Caco-2 (cell line): ENCODE measurements at regions not wholly inside any gene's neighbourhood (a gene's known extent, or its start where the extent isn't known, plus 50 kb on each side); places are given as distances from the start of the nearest gene placed in this dataset.

Experiments
- BruUV-seq: library from RNA; stranded (reverse); fragments of 400-500 nt; replicated peaks from 2 replicates; lab custom pipeline; 2021; lab: Mats Ljungman, UMichigan
- CTCF ChIA-PET: fragments of 300-600 bp; sonication (Branson Sonifier 250); formaldehyde crosslinking; loops from one replicate; lab custom pipeline; 2022; ENCODE audit warnings: antibody characterized with exemption; lab: Charles Lee
- POLR2A ChIA-PET: fragments of 300-600 bp; sonication (Branson Sonifier 250); formaldehyde crosslinking; loops from one replicate; lab custom pipeline; 2022; ENCODE audit warnings: antibody characterized with exemption; lab: Charles Lee
- DNase-seq, 2 experiments: peaks; one replicate each; pipeline versions ENCODE4 v3.0.0 to v3.0.0-alpha.2; 2020 to 2022
- H3K27me3 ChIP-seq: replicated peaks from 2 replicates; pipeline ENCODE4 v1.6.0; 2011; ENCODE audit warnings: low read length; ENCODE audit not compliant: control insufficient read depth, insufficient read depth
- H3K36me3 ChIP-seq: 2 replicates; pipeline ENCODE4 v1.5.1; 2011; ENCODE audit warnings: low read length; ENCODE audit not compliant: control insufficient read depth, insufficient read depth
- H3K4me1 ChIP-seq: fragments of 250-450 bp; sonication (Bioruptor Pico); 2 replicates; pipeline ENCODE4 v1.5.1; 2020; ENCODE audit warnings: mild to moderate bottlenecking
- H3K4me3 ChIP-seq: 2 replicates; pipeline ENCODE4 v1.5.1; 2011; ENCODE audit warnings: low read depth, mild to moderate bottlenecking, control low read depth, low read length
- H3K9me3 ChIP-seq: fragments of 250-450 bp; sonication (Bioruptor Pico); 2 replicates; pipeline ENCODE4 v1.5.1; 2020; ENCODE audit warnings: mild to moderate bottlenecking, moderate library complexity
- H3K27ac Mint-ChIP-seq: one replicate; pipeline ENCODE4 v1.8.0; 2022; ENCODE audit warnings: mixed read lengths; ENCODE audit not compliant: unreplicated experiment
- H3K27me3 Mint-ChIP-seq: one replicate; pipeline ENCODE4 v1.8.0; 2022; ENCODE audit warnings: mixed read lengths; ENCODE audit not compliant: insufficient read depth, unreplicated experiment
- H3K36me3 Mint-ChIP-seq: one replicate; pipeline ENCODE4 v1.8.0; 2022; ENCODE audit warnings: mild to moderate bottlenecking, mixed read lengths; ENCODE audit not compliant: insufficient read depth, unreplicated experiment
- H3K4me1 Mint-ChIP-seq: one replicate; pipeline ENCODE4 v1.8.0; 2022; ENCODE audit warnings: low read depth, mixed read lengths; ENCODE audit not compliant: unreplicated experiment
- H3K4me3 Mint-ChIP-seq: one replicate; pipeline ENCODE4 v1.8.0; 2022; ENCODE audit warnings: mild to moderate bottlenecking, moderate library complexity, mixed read lengths; ENCODE audit not compliant: unreplicated experiment
- H3K9me3 Mint-ChIP-seq: one replicate; pipeline ENCODE4 v1.8.0; 2022; ENCODE audit warnings: mixed read lengths; ENCODE audit not compliant: unreplicated experiment
- CTCF ChIP-seq, 2 experiments: fragments of 200-600 bp in 1 of 2; IDR thresholded peaks; 1 replicate in 1 of 2; 2 replicates in 1 of 2; pipeline versions ENCODE4 v1.5.1 to v1.8.0; 2011 to 2022; ENCODE audit warnings: antibody characterized with exemption in 1 of 2, control low read depth in 1 of 2, inconsistent platforms in 1 of 2, low read depth in 1 of 2, low read length in 1 of 2, mild to moderate bottlenecking in 1 of 2, moderate library complexity in 1 of 2; ENCODE audit not compliant: insufficient read depth in 1 of 2, severe bottlenecking in 1 of 2, unreplicated experiment in 1 of 2
- intact Hi-C: fragments of 100-400 bp; cut with micrococcal nuclease; formaldehyde crosslinking; loops from one replicate; pipeline ENCODE4 v1.10.0; 2022; ENCODE audit not compliant: unreplicated experiment

GRCh38 chr4:99712530-99712929, 54.9 kb upstream of the C4orf54 start:
- CTCF ChIA-PET = no interaction called here
- H3K27ac Mint-ChIP-seq = no peak overlapping the region
- no peak for DNase-seq
- POLR2A ChIA-PET = no interaction called here
- intact Hi-C loops = no loop called here
- H3K4me3 Mint-ChIP-seq = no peak overlapping the region
- no peak for TF ChIP-seq CTCF (IDR thresholded peaks at IDR 0.05; ENCODE audit: insufficient read depth in 1 of 2, low read depth in 1 of 2, low read length in 1 of 2, severe bottlenecking in 1 of 2, unreplicated experiment in 1 of 2)
- no peaks in the 10 kb centered on the region for H3K27me3 ChIP-seq
- no peaks in the 10 kb centered on the region for H3K36me3 ChIP-seq
- H3K9me3 Mint-ChIP-seq = no peaks in the 10 kb centered on the region
- peaks cover 12% of the 10 kb centered on the region for H3K4me1 ChIP-seq
- peaks cover 8% of the 10 kb centered on the region for H3K4me1 Mint-ChIP-seq
- BruUV-seq = no TSS peak
- no peaks in the 10 kb centered on the region for H3K27me3 Mint-ChIP-seq
- no peak overlapping the region for H3K4me3 ChIP-seq
- no peaks in the 10 kb centered on the region for H3K9me3 ChIP-seq
- no peaks in the 10 kb centered on the region for H3K36me3 Mint-ChIP-seq

GRCh38 chr4:99712099-99712498, 54.5 kb upstream of the C4orf54 start:
- Mint-ChIP-seq H3K4me3 (no peak overlapping the region), H3K36me3 (no peaks in the 10 kb centered on the region), H3K27me3 (no peaks in the 10 kb centered on the region), H3K4me1 (peaks cover 8% of the 10 kb centered on the region), H3K9me3 (no peaks in the 10 kb centered on the region), H3K27ac (no peak overlapping the region)
- CTCF ChIA-PET = interaction anchor here (0.6 kb wide), 1 partner anchor 133 kb away, joined by 3 read pairs; no protein-coding TSS in a partner anchor
- no peak for TF ChIP-seq CTCF (IDR thresholded peaks at IDR 0.05; ENCODE audit: insufficient read depth in 1 of 2, low read depth in 1 of 2, low read length in 1 of 2, severe bottlenecking in 1 of 2, unreplicated experiment in 1 of 2)
- Histone ChIP-seq H3K4me3 (no peak overlapping the region), H3K36me3 (no peaks in the 10 kb centered on the region), H3K9me3 (no peaks in the 10 kb centered on the region), H3K27me3 (no peaks in the 10 kb centered on the region), H3K4me1 (peaks cover 12% of the 10 kb centered on the region)
- DNase-seq = no peak
- BruUV-seq = no TSS peak
- POLR2A ChIA-PET = no interaction called here
- intact Hi-C loops = no loop called here

- no peaks in the 10 kb centered on the region for H3K27me3 Mint-ChIP-seq
- DNase-seq = no peak
- Histone ChIP-seq H3K9me3 (no peaks in the 10 kb centered on the region), H3K36me3 (no peaks in the 10 kb centered on the region), H3K4me3 (no peak overlapping the region), H3K27me3 (no peaks in the 10 kb centered on the region), H3K4me1 (peaks cover 12% of the 10 kb centered on the region)
- no peak overlapping the region for H3K4me3 Mint-ChIP-seq
- POLR2A ChIA-PET = no interaction called here
- CTCF ChIA-PET = interaction anchor here (0.6 kb wide), 1 partner anchor 133 kb away, joined by 3 read pairs; no protein-coding TSS in a partner anchor
- BruUV-seq = no TSS peak
- peaks cover 8% of the 10 kb centered on the region for H3K4me1 Mint-ChIP-seq
- H3K9me3 Mint-ChIP-seq = no peaks in the 10 kb centered on the region
- no peak for TF ChIP-seq CTCF (IDR thresholded peaks at IDR 0.05; ENCODE audit: insufficient read depth in 1 of 2, low read depth in 1 of 2, low read length in 1 of 2, severe bottlenecking in 1 of 2, unreplicated experiment in 1 of 2)
- intact Hi-C loops = no loop called here
- no peaks in the 10 kb centered on the region for H3K36me3 Mint-ChIP-seq
- no peak overlapping the region for H3K27ac Mint-ChIP-seq
Observed at GRCh38 chr4:99711657-99712056, 54.0 kb upstream of the C4orf54 start.
